ENCODE measurements at regions not wholly inside any gene's neighbourhood (a gene's known extent, or its start where the extent isn't known, plus 50 kb on each side); places are given as distances from the start of the nearest gene placed in this dataset.

- no peaks in the 10 kb centered on the region for H3K4me1 ChIP-seq
- H3K9me3 ChIP-seq, result no peaks in the 10 kb centered on the region
- no peak for DNase-seq (ENCODE audit: low spot score in 2 of 2)
- WGBS, 2 donors, result 58 to 67% methylated on average over 1 of the region's 1 CpG
- TF ChIP-seq EP300 (IDR thresholded peaks at IDR 0.05) (no peak), CTCF (IDR thresholded peaks at IDR 0.05) (no peak), POLR2A (IDR thresholded peaks at IDR 0.05) (no peak)
- H3K27ac ChIP-seq, result no peak overlapping the region
- H3K36me3 ChIP-seq, result no peaks in the 10 kb centered on the region
- no peaks in the 10 kb centered on the region for H3K27me3 ChIP-seq
- H3K4me3 ChIP-seq, result no peak overlapping the region
Observed at GRCh38 chr6:102677225-102677624, 1283.7 kb downstream of the GRIK2 start.

GRCh38 chr6:102670735-102671134 lies 1277.2 kb downstream of the GRIK2 start:
- DNase-seq (ENCODE audit: low spot score in 2 of 2), result no peak
- H3K4me3 ChIP-seq, result no peak overlapping the region
- no peaks in the 10 kb centered on the region for H3K9me3 ChIP-seq
- H3K27ac ChIP-seq, result no peak overlapping the region
- no peaks in the 10 kb centered on the region for H3K4me1 ChIP-seq
- no peaks in the 10 kb centered on the region for H3K36me3 ChIP-seq
- no peak for TF ChIP-seq POLR2A (IDR thresholded peaks at IDR 0.05)
- H3K27me3 ChIP-seq, result no peaks in the 10 kb centered on the region
- WGBS, 2 donors, result 25 to 35% methylated on average over 1 of the region's 1 CpG

- H3K4me1 ChIP-seq, result no peaks in the 10 kb centered on the region
Observed at GRCh38 chr6:102662851-102663250, 1269.3 kb downstream of the GRIK2 start.

GRCh38 chr6:102660303-102660702 lies 1266.8 kb downstream of the GRIK2 start:
- no peak for DNase-seq (ENCODE audit: low spot score in 2 of 2)
- Histone ChIP-seq H3K9me3 (no peaks in the 10 kb centered on the region), H3K36me3 (no peaks in the 10 kb centered on the region), H3K27ac (no peak overlapping the region), H3K27me3 (no peaks in the 10 kb centered on the region), H3K4me1 (no peaks in the 10 kb centered on the region), H3K4me3 (no peak overlapping the region)
- TF ChIP-seq CTCF (IDR thresholded peaks at IDR 0.05) (no peak), EP300 (IDR thresholded peaks at IDR 0.05) (no peak), POLR2A (IDR thresholded peaks at IDR 0.05) (no peak)
- 44 to 47% methylated on average over 5 of the region's 5 CpGs for WGBS, 2 donors

More at GRCh38 chr6:102662851-102663250, 1269.3 kb downstream of the GRIK2 start:
- no peaks in the 10 kb centered on the region for H3K36me3 ChIP-seq
- H3K27ac ChIP-seq, result no peak overlapping the region
- H3K9me3 ChIP-seq, result no peaks in the 10 kb centered on the region
- no peaks in the 10 kb centered on the region for H3K27me3 ChIP-seq
- DNase-seq (ENCODE audit: low spot score in 2 of 2), result no peak
- WGBS, 2 donors, result 77 to 84% methylated on average over 3 of the region's 3 CpGs
- H3K4me3 ChIP-seq, result no peak overlapping the region
- TF ChIP-seq CTCF (IDR thresholded peaks at IDR 0.05), result no peak
- TF ChIP-seq POLR2A (IDR thresholded peaks at IDR 0.05), result no peak
- TF ChIP-seq EP300 (IDR thresholded peaks at IDR 0.05), result no peak

GRCh38 chr6:102655823-102656222 lies 1262.3 kb downstream of the GRIK2 start:
- no peaks in the 10 kb centered on the region for H3K27me3 ChIP-seq
- TF ChIP-seq POLR2A (IDR thresholded peaks at IDR 0.05) (no peak), EP300 (IDR thresholded peaks at IDR 0.05) (no peak), CTCF (IDR thresholded peaks at IDR 0.05) (no peak)
- 84 to 85% methylated on average over 1 of the region's 1 CpG for WGBS, 2 donors
- no peak overlapping the region for H3K4me3 ChIP-seq
- H3K36me3 ChIP-seq, result no peaks in the 10 kb centered on the region
- no peaks in the 10 kb centered on the region for H3K4me1 ChIP-seq
- no peak overlapping the region for H3K27ac ChIP-seq
- peaks cover 0 to 2% (median 0%) of the 10 kb centered on the region in 4 donors for H3K9me3 ChIP-seq
- DNase-seq (ENCODE audit: low spot score in 2 of 2), result no peak

- WGBS, 2 donors, result 81 to 88% methylated on average over 2 of the region's 2 CpGs
- no peaks in the 10 kb centered on the region for H3K27me3 ChIP-seq
- H3K27ac ChIP-seq, result no peak overlapping the region
- peaks cover 0 to 7% (median 0%) of the 10 kb centered on the region in 4 donors for H3K9me3 ChIP-seq
- H3K4me1 ChIP-seq, result no peaks in the 10 kb centered on the region
- no peak for DNase-seq (ENCODE audit: low spot score in 2 of 2)
- H3K4me3 ChIP-seq, result no peak overlapping the region
- TF ChIP-seq EP300 (IDR thresholded peaks at IDR 0.05) (no peak), CTCF (IDR thresholded peaks at IDR 0.05) (no peak), POLR2A (IDR thresholded peaks at IDR 0.05) (no peak)
- no peaks in the 10 kb centered on the region for H3K36me3 ChIP-seq
Observed at GRCh38 chr6:102641426-102641825, 1247.9 kb downstream of the GRIK2 start.

All from tibial nerve (tissue), 4 donors.